ENCODE measurements at regions not wholly inside any gene's neighbourhood (a gene's known extent, or its start where the extent isn't known, plus 50 kb on each side); places are given as distances from the start of the nearest gene placed in this dataset.

DNA sequence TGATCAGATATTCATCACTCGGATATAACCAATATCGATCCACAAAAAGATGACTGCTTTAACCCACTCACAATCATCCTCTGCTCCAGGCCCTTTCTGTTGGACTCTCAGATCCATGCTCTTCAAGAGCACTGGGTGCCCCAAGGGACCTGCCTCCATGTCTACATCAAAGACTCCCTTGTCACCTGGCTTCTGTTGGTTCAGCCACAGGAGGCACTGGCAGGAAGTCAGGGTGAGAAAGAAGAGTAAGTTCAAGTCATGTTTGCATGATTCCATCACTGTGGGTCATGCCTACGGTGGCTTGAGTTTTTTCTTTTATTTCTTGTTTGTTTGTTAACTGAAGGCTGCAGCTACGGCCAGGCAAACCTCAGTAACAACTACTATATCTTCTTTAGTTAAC, 243.3 kb downstream of the ADGRG6 start:
- TF ChIP-seq, protein P1, sequence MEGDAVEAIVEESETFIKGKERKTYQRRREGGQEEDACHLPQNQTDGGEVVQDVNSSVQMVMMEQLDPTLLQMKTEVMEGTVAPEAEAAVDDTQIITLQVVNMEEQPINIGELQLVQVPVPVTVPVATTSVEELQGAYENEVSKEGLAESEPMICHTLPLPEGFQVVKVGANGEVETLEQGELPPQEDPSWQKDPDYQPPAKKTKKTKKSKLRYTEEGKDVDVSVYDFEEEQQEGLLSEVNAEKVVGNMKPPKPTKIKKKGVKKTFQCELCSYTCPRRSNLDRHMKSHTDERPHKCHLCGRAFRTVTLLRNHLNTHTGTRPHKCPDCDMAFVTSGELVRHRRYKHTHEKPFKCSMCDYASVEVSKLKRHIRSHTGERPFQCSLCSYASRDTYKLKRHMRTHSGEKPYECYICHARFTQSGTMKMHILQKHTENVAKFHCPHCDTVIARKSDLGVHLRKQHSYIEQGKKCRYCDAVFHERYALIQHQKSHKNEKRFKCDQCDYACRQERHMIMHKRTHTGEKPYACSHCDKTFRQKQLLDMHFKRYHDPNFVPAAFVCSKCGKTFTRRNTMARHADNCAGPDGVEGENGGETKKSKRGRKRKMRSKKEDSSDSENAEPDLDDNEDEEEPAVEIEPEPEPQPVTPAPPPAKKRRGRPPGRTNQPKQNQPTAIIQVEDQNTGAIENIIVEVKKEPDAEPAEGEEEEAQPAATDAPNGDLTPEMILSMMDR (IDR thresholded peaks at IDR 0.05): no peak
- H3K4me1 ChIP-seq: no peaks in the 10 kb centered on the region
- intact Hi-C loops (cut with DNase I): no loop called here
- H3K9me3 ChIP-seq: no peaks in the 10 kb centered on the region
- no peak overlapping the region for H3K27ac ChIP-seq
- H3K4me3 ChIP-seq: no peak overlapping the region
- no peaks in the 10 kb centered on the region for H3K36me3 ChIP-seq
- H3K27me3 ChIP-seq: no peaks in the 10 kb centered on the region
- DNase-seq (ENCODE audit: low spot score in 2 of 2): no peak

DNA sequence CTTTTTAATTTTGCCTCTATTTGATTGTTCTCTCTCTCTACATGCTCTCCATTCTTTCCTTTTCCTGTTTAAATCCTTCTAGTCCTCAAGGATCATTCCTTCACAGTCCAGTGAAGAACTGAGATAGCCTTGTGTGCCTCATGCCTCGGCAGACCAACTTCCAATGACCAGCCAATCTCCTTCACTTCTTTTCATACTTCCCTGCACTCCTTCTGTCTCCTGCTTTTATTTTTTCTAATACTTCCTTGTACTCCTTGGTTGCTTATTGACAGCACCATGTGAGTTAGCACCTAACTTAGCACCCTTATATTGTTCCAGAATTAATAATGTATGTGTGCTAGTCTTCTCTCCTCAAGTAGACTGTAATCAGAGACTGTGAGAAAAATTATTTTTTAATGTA, 246.8 kb downstream of the ADGRG6 start:
- TF ChIP-seq, protein P1 (IDR thresholded peaks at IDR 0.05): no peak
- no peak for DNase-seq (ENCODE audit: low spot score in 2 of 2)
- Histone ChIP-seq H3K27ac (no peak overlapping the region), H3K36me3 (no peaks in the 10 kb centered on the region), H3K9me3 (no peaks in the 10 kb centered on the region), H3K4me3 (no peak overlapping the region), H3K4me1 (no peaks in the 10 kb centered on the region), H3K27me3 (no peaks in the 10 kb centered on the region)
- intact Hi-C loops (cut with DNase I): no loop called here

DNA sequence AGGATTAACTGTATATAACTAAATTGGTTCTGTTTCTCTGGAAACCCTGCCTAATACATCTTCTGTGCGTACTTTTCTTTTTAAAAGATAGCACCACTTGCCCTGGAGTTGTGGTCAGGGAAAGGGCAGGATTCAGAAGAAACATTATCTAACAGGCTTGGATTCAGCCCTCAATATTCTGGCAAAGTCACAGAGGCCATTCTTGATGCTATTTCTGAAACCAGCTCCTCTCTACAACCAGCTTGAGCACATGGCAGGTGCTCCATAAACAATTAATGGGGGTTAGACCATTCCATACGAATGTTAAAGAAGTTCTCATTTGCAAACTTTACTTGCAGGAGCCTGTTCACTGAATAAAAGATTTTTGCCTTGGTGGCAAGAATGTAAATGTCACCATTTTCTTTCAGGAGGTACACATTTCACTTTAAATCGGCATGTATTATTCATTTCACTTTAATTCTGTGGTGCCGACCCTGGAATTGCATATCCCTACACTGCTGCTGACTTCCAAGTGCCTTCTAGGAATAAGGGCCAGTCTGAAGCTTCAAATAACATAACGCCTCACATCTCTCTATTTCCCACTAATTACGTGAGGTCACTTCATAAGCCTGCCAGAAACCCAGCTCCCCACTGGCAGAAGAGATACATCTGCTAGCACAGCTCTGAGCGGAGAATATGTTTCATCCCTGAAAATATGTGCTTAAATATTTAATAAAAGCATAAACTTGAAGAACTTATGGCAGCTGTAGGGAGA, 248.7 kb downstream of the ADGRG6 start:
- Histone ChIP-seq H3K36me3 (no peaks in the 10 kb centered on the region), H3K9me3 (no peaks in the 10 kb centered on the region), H3K27ac (no peak overlapping the region), H3K4me3 (no peak overlapping the region), H3K4me1 (no peaks in the 10 kb centered on the region), H3K27me3 (no peaks in the 10 kb centered on the region)
- TF ChIP-seq, protein P1 (IDR thresholded peaks at IDR 0.05): no peak
- no peak for DNase-seq (ENCODE audit: low spot score in 2 of 2)
- intact Hi-C loops (cut with DNase I): no loop called here

DNA sequence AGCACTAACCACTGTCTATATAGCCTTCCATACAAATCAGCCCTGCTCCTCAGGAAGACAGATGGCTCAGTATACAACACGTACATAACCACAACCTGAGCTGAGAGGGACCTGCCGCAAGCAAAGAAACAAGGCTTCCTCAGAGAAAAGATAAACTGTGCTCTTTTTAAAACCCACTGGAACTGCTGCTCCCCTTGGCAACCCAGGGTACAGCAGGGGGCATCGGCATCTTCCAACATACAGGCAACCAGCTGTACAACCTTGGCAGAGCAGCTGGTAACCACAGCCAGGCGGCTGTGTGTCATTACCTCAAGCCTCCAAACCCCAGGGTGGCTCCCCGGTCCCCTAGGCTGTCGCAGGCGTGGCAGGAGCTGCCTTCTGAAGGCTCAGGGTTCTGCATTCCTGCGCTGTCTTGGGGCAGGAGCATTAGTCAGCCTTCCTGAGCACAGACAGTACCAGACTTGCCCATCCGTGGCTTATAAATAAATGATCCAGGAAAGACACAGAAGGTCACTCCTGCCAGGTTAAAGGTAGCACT, 249.5 kb downstream of the ADGRG6 start:
- Histone ChIP-seq H3K9me3 (no peaks in the 10 kb centered on the region), H3K27me3 (no peaks in the 10 kb centered on the region), H3K36me3 (no peaks in the 10 kb centered on the region), H3K4me3 (no peak overlapping the region), H3K27ac (no peak overlapping the region), H3K4me1 (no peaks in the 10 kb centered on the region)
- TF ChIP-seq, protein P1 (IDR thresholded peaks at IDR 0.05): no peak
- DNase-seq (ENCODE audit: low spot score in 2 of 2): no peak
- intact Hi-C loops (cut with DNase I): no loop called here

DNA sequence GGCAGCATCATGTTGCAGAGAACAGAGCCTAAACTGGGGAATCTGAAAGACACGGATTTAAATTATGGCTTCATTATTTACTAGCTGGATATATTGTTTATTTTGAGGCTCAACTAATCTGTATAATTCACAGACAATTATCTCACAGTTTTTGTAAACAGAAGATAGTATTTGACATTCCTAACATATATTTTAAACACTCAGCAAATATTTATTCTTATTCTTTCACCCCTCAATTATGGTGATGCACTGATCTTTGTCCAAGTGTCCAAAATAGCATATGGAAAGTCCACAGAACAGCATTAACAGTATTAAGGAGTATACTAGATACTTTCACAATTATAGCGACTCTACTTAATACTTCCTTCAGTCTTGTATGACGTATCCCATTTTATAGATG, 257.0 kb downstream of the ADGRG6 start:
- DNase-seq (ENCODE audit: low spot score in 2 of 2): no peak
- no peaks in the 10 kb centered on the region for H3K9me3 ChIP-seq
- no peaks in the 10 kb centered on the region for H3K27me3 ChIP-seq
- no peaks in the 10 kb centered on the region for H3K4me1 ChIP-seq
- intact Hi-C loops (cut with DNase I): no loop called here
- no peaks in the 10 kb centered on the region for H3K36me3 ChIP-seq
- H3K4me3 ChIP-seq: no peak overlapping the region
- no peak overlapping the region for H3K27ac ChIP-seq
- TF ChIP-seq, protein P1 (IDR thresholded peaks at IDR 0.05): no peak
